ENCODE measurements at regions not wholly inside any gene's neighbourhood (a gene's known extent, or its start where the extent isn't known, plus 50 kb on each side); places are given as distances from the start of the nearest gene placed in this dataset.

DNA sequence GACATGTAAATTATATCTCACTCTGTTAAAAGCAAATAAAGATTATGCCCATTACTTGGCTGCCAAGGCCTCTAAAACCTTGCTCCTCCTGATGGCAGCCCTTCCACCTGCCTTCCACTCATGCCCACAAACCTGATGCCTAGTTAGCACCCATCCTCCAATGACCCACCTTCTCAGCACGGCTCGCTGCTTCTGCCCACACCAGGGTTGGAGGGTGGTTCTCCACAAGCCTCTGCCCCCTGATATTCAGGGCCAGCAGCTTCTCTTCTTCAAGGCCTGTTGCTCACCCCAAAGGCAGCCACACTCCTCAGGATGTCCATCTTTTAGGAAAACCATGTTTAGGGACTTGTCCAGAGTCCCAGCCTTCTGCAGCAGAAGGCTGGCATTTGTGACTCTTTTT is 263.4 kb upstream of the TLE3 start:
- H2AK5ac ChIP-seq (ENCODE audit: low read depth, low read length), result no peak overlapping the region
- peaks cover 1% of the 10 kb centered on the region; the same call in 1 of the 2 replicates for H3K23me2 ChIP-seq (ENCODE audit: low read depth, low read length)
- no peak overlapping the region for H2BK20ac ChIP-seq (ENCODE audit: low read length)
- POLR2A ChIA-PET (ENCODE audit: partially characterized antibody), result no interaction called here
- FAIRE-seq (no peak), DNase-seq (ENCODE audit: low read depth in 1 of 2, low spot score in 2 of 2) (no peak)
- 75% methylated on average over 2 of the region's 2 CpGs; no CpG with 5 or more reads in 1 of the 2 experiments for WGBS, 2 experiments (ENCODE audit: extremely low coverage in 1 of 2, insufficient coverage in 1 of 2, insufficient read length in 1 of 2, insufficient replicate concordance in 2 of 2, low coverage in 1 of 2, low lambda C conversion rate in 2 of 2, missing lambda C conversion rate in 1 of 2)
- no peak overlapping the region for H2BK12ac ChIP-seq (ENCODE audit: low read depth, low read length)
- no peak overlapping the region for H2BK120ac ChIP-seq (replicated peaks; ENCODE audit: low read depth, low read length)
- H3K79me1 ChIP-seq (ENCODE audit: low read depth, low read length), result no peaks in the 10 kb centered on the region
- no peak overlapping the region for H4K5ac ChIP-seq (ENCODE audit: insufficient read length, low read depth, low read length)
- H2BK15ac ChIP-seq (ENCODE audit: low read length), result no peak overlapping the region
- H3K14ac ChIP-seq (ENCODE audit: insufficient read length), result no peak overlapping the region
- no peaks in the 10 kb centered on the region for H3K27me3 ChIP-seq (replicated peaks in 1 of 4; ENCODE audit: control insufficient read depth in 3 of 4, extremely low read depth in 1 of 4, insufficient read depth in 3 of 4, low read length in 3 of 4)
- no peak overlapping the region for H4K91ac ChIP-seq (replicated peaks; ENCODE audit: insufficient read length, low read length)
- no peak overlapping the region for H2AFZ ChIP-seq (ENCODE audit: low read length)
- no peaks in the 10 kb centered on the region for H3K79me2 ChIP-seq (ENCODE audit: control insufficient read depth in 1 of 2, insufficient read depth in 2 of 2, low read length in 2 of 2)
- H3K56ac ChIP-seq (replicated peaks; ENCODE audit: insufficient read length, low read depth, low read length), result no peak overlapping the region
- H3K4me3 ChIP-seq (ENCODE audit: extremely low read depth in 1 of 4, insufficient read depth in 2 of 4, low read depth in 3 of 4, low read length in 4 of 4), result no peak overlapping the region
- no peak overlapping the region for H4K8ac ChIP-seq (ENCODE audit: extremely low read depth, insufficient read depth, low read length)
- no peak overlapping the region for H3K4me2 ChIP-seq (ENCODE audit: insufficient read depth in 1 of 2, low read depth in 2 of 2, low read length in 2 of 2)
- no peaks in the 10 kb centered on the region for H3K36me3 ChIP-seq (ENCODE audit: control insufficient read depth in 2 of 4, insufficient read depth in 4 of 4, low read length in 3 of 4)
- H3K9ac ChIP-seq (replicated peaks in 1 of 4; ENCODE audit: extremely low read depth in 1 of 4, low read depth in 3 of 4, low read length in 3 of 4), result no peak overlapping the region
- no peak overlapping the region for H3K23ac ChIP-seq (ENCODE audit: insufficient read length)
- peaks cover 0 to 5% (median 2%) of the 10 kb centered on the region in 4 experiments; a peak in 2 of 7 replicates for H3K4me1 ChIP-seq (replicated peaks in 1 of 4; ENCODE audit: control insufficient read depth in 3 of 4, insufficient read depth in 4 of 4, low read length in 3 of 4)
- CTCF ChIA-PET (ENCODE audit: partially characterized antibody), result interaction anchor here (0.7 to 1.8 kb wide), 2 partner anchors 15 to 344 kb away, joined by 3 to 6 read pairs; no protein-coding TSS in a partner anchor
- H3K18ac ChIP-seq (ENCODE audit: extremely low read depth, low read length), result no peak overlapping the region
- no peaks in the 10 kb centered on the region for H3K9me3 ChIP-seq (ENCODE audit: insufficient read depth in 2 of 2, low read depth in 1 of 2, low read length in 1 of 2)
- no peak overlapping the region for H3K4ac ChIP-seq (replicated peaks; ENCODE audit: insufficient read length, low read depth, low read length)
- no peak overlapping the region for H2BK5ac ChIP-seq (ENCODE audit: low read depth, low read length)
- no peaks in the 10 kb centered on the region for H4K20me1 ChIP-seq (replicated peaks in 1 of 2; ENCODE audit: control insufficient read depth in 1 of 2, insufficient read depth in 2 of 2, low read length in 2 of 2)
- H3K27ac ChIP-seq (ENCODE audit: low read depth, low read length), result no peak overlapping the region
- TF ChIP-seq, protein P1, sequence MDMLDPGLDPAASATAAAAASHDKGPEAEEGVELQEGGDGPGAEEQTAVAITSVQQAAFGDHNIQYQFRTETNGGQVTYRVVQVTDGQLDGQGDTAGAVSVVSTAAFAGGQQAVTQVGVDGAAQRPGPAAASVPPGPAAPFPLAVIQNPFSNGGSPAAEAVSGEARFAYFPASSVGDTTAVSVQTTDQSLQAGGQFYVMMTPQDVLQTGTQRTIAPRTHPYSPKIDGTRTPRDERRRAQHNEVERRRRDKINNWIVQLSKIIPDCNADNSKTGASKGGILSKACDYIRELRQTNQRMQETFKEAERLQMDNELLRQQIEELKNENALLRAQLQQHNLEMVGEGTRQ (IDR thresholded peaks at IDR 0.05; ENCODE audit: low read length), result no peak
- TF ChIP-seq KDM1A (IDR thresholded peaks at IDR 0.05; ENCODE audit: borderline replicate concordance, low read length), result no peak
- no peak for TF ChIP-seq EP300 (IDR thresholded peaks at IDR 0.05; ENCODE audit: borderline replicate concordance in 1 of 2, low read depth in 2 of 2, low read length in 2 of 2)
- TF ChIP-seq MAFK (IDR thresholded peaks at IDR 0.05; ENCODE audit: low read depth, low read length), result no peak
- TF ChIP-seq EZH2 (IDR thresholded peaks at IDR 0.05; ENCODE audit: low read depth, low read length, severe bottlenecking), result no peak
- TF ChIP-seq SAP30 (IDR thresholded peaks at IDR 0.05; ENCODE audit: insufficient read depth, insufficient replicate concordance, low read length), result no peak
- no peak for TF ChIP-seq SIX5 (IDR thresholded peaks at IDR 0.05; ENCODE audit: low read depth, low read length)
- TF ChIP-seq, protein P2, sequence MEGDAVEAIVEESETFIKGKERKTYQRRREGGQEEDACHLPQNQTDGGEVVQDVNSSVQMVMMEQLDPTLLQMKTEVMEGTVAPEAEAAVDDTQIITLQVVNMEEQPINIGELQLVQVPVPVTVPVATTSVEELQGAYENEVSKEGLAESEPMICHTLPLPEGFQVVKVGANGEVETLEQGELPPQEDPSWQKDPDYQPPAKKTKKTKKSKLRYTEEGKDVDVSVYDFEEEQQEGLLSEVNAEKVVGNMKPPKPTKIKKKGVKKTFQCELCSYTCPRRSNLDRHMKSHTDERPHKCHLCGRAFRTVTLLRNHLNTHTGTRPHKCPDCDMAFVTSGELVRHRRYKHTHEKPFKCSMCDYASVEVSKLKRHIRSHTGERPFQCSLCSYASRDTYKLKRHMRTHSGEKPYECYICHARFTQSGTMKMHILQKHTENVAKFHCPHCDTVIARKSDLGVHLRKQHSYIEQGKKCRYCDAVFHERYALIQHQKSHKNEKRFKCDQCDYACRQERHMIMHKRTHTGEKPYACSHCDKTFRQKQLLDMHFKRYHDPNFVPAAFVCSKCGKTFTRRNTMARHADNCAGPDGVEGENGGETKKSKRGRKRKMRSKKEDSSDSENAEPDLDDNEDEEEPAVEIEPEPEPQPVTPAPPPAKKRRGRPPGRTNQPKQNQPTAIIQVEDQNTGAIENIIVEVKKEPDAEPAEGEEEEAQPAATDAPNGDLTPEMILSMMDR (IDR thresholded peaks at IDR 0.05; ENCODE audit: control extremely low read depth in 1 of 3, insufficient read depth in 1 of 3, low read depth in 1 of 3, low read length in 3 of 3), result no peak
- no peak for TF ChIP-seq SIRT6 (IDR thresholded peaks at IDR 0.05; ENCODE audit: low read length)
- TF ChIP-seq NRF1 (IDR thresholded peaks at IDR 0.05; ENCODE audit: low read depth, low read length), result no peak

Measured in H1 (cell line).